AG09309 (cell line): ENCODE measurements at regions not wholly inside any gene's neighbourhood (a gene's known extent, or its start where the extent isn't known, plus 50 kb on each side); places are given as distances from the start of the nearest gene placed in this dataset.
"Not testable (repeated sequence)": the region's sequence is repeated elsewhere in the genome, so short reads cannot be mapped to it uniquely, and the experiment has no call there.

ENCODE experiments used
- DNase-seq: peaks from one replicate; pipeline ENCODE4 v3.0.0-alpha.2; 2010; ENCODE audit warnings: low read depth
- H3K4me3 ChIP-seq: 2 replicates; pipeline ENCODE4 v1.5.1; 2011; ENCODE audit warnings: mild to moderate bottlenecking, low read depth, low read length, moderate library complexity; ENCODE audit not compliant: control insufficient read depth
- CTCF ChIP-seq: IDR thresholded peaks from 2 replicates; pipeline ENCODE4 v1.5.1; 2011; ENCODE audit warnings: mild to moderate bottlenecking, low read depth, low read length, inconsistent platforms; ENCODE audit not compliant: insufficient read depth, control insufficient read depth; ENCODE audit errors: missing control alignments

GRCh38 chr20:29408034-29408695 lies 1849.3 kb upstream of the DEFB115 start:
- no peak overlapping the region for H3K4me3 ChIP-seq
- DNase-seq, result no peak
- no peak for TF ChIP-seq CTCF

- not testable (repeated sequence) for H3K4me3 ChIP-seq, DNase-seq
These were observed 1848.8 kb upstream of the DEFB115 start for GRCh38 chr20:29408707-29409106.

- H3K4me3 ChIP-seq, DNase-seq: not testable (repeated sequence)
These were observed 1848.2 kb upstream of the DEFB115 start for GRCh38 chr20:29409160-29409689.

- no peak overlapping the region for H3K4me3 ChIP-seq
- no peak for DNase-seq
- no peak for TF ChIP-seq CTCF
These were observed 1847.3 kb upstream of the DEFB115 start for GRCh38 chr20:29409833-29410805.

GRCh38 chr20:29410806-29411457 lies 1846.5 kb upstream of the DEFB115 start:
- DNase-seq, result no peak
- TF ChIP-seq CTCF, result no peak
- H3K4me3 ChIP-seq, result no peak overlapping the region

GRCh38 chr20:29411458-29411820 lies 1846.0 kb upstream of the DEFB115 start:
- DNase-seq, H3K4me3 ChIP-seq: not testable (repeated sequence)

- H3K4me3 ChIP-seq, result no peak overlapping the region
These were observed 1838.1 kb upstream of the DEFB115 start for GRCh38 chr20:29419378-29419777.

More at GRCh38 chr20:29419378-29419777, 1838.1 kb upstream of the DEFB115 start:
- DNase-seq, result no peak
- TF ChIP-seq CTCF, result no peak
